CD14-positive monocyte (primary cell): ENCODE measurements at regions not wholly inside any gene's neighbourhood (a gene's known extent, or its start where the extent isn't known, plus 50 kb on each side); places are given as distances from the start of the nearest gene placed in this dataset.
"Not testable (repeated sequence)": the region's sequence is repeated elsewhere in the genome, so short reads cannot be mapped to it uniquely, and the experiment has no call there.

ENCODE experiments used
- DNase-seq, 3 donors: peaks; one replicate each; pipeline ENCODE4 v3.0.0-alpha.2; 2011 to 2022
- H2AFZ ChIP-seq: 2 replicates; pipeline ENCODE4 v1.6.0; 2012; ENCODE audit warnings: mild to moderate bottlenecking, low read depth, low read length, inconsistent platforms; ENCODE audit not compliant: insufficient read depth, poor library complexity, severe bottlenecking
- H3K27ac ChIP-seq, 2 donors: 1 replicate in 1 of 2; 2 replicates in 1 of 2; pipeline ENCODE4 v1.5.1; 2012 to 2013; ENCODE audit warnings: low read length in 2 of 2, control low read depth in 1 of 2, inconsistent platforms in 1 of 2, low read depth in 1 of 2, mild to moderate bottlenecking in 1 of 2
- H3K27me3 ChIP-seq, 2 donors: one replicate each; pipeline versions ENCODE4 v1.6.0 to v1.6.1; 2011 to 2013; ENCODE audit warnings: low read length in 2 of 2; ENCODE audit not compliant: control insufficient read depth in 2 of 2, insufficient read depth in 2 of 2
- H3K36me3 ChIP-seq, 2 donors: replicated peaks in 1 of 2; 1 replicate in 1 of 2; 2 replicates in 1 of 2; pipeline versions ENCODE4 v1.5.1 to v1.6.1; 2012 to 2013; ENCODE audit warnings: low read length in 2 of 2, control low read depth in 1 of 2, inconsistent platforms in 1 of 2, mild to moderate bottlenecking in 1 of 2; ENCODE audit not compliant: insufficient read depth in 2 of 2, control insufficient read depth in 1 of 2
- H3K4me1 ChIP-seq, 2 donors: 1 replicate in 1 of 2; 2 replicates in 1 of 2; pipeline versions ENCODE4 v1.5.1 to v1.6.1; 2012 to 2013; ENCODE audit warnings: low read length in 2 of 2, control low read depth in 1 of 2, inconsistent platforms in 1 of 2, mild to moderate bottlenecking in 1 of 2, moderate library complexity in 1 of 2; ENCODE audit not compliant: insufficient read depth in 2 of 2, control insufficient read depth in 1 of 2
- H3K4me2 ChIP-seq: replicated peaks from 2 replicates; pipeline ENCODE3; 2012; ENCODE audit warnings: low read length, moderate library complexity, mild to moderate bottlenecking; ENCODE audit not compliant: poor library complexity, severe bottlenecking; ENCODE audit errors: extremely low read depth
- H3K4me3 ChIP-seq, 3 experiments: fragments of 200-600 bp in 1 of 3; sonication (generic) in 1 of 3; replicated peaks in 1 of 3; 1 replicate in 2 of 3; 2 replicates in 1 of 3; pipeline ENCODE4 v1.5.1; 2011 to 2013; ENCODE audit warnings: low read length in 3 of 3, mild to moderate bottlenecking in 3 of 3, control low read depth in 2 of 3, low read depth in 2 of 3, inconsistent platforms in 1 of 3, moderate library complexity in 1 of 3
- H3K79me2 ChIP-seq: 2 replicates; pipeline ENCODE4 v1.6.0; 2012; ENCODE audit warnings: mild to moderate bottlenecking, control low read depth, inconsistent platforms, low read length, moderate library complexity; ENCODE audit not compliant: insufficient read depth
- H3K9ac ChIP-seq: 2 replicates; pipeline ENCODE4 v1.6.0; 2017; ENCODE audit warnings: low read length, mild to moderate bottlenecking; ENCODE audit not compliant: insufficient read depth, poor library complexity, severe bottlenecking
- H3K9me3 ChIP-seq, 2 donors: replicated peaks in 1 of 2; 1 replicate in 1 of 2; 2 replicates in 1 of 2; pipeline versions ENCODE4 v1.5.1 to v1.6.1; 2012 to 2013; ENCODE audit warnings: low read length in 2 of 2, control low read depth in 1 of 2; ENCODE audit not compliant: control insufficient read depth in 1 of 2, insufficient read depth in 1 of 2
- H4K20me1 ChIP-seq: 2 replicates; pipeline ENCODE4 v1.6.0; 2012; ENCODE audit warnings: mild to moderate bottlenecking, low read length, control low read depth, moderate library complexity; ENCODE audit not compliant: insufficient read depth
- H3K27ac Mint-ChIP-seq, 7 donors: one replicate each; pipeline ENCODE4 v1.8.0; 2020; ENCODE audit warnings: mild to moderate bottlenecking in 7 of 7, mixed read lengths in 7 of 7, moderate library complexity in 6 of 7, inconsistent platforms in 2 of 7
- H3K27me3 Mint-ChIP-seq, 3 donors: one replicate each; pipeline ENCODE4 v1.8.0; 2021 to 2022; ENCODE audit warnings: low read depth in 3 of 3, mild to moderate bottlenecking in 3 of 3, mixed read lengths in 3 of 3, moderate library complexity in 3 of 3, inconsistent platforms in 1 of 3
- H3K36me3 Mint-ChIP-seq, 2 donors: one replicate each; pipeline ENCODE4 v1.8.0; 2020; ENCODE audit warnings: mixed read lengths in 2 of 2, inconsistent platforms in 1 of 2, mild to moderate bottlenecking in 1 of 2
- H3K4me1 Mint-ChIP-seq: one replicate; pipeline ENCODE4 v1.8.0; 2020; ENCODE audit warnings: mild to moderate bottlenecking, mixed read lengths
- H3K4me3 Mint-ChIP-seq, 2 donors: one replicate each; pipeline ENCODE4 v1.8.0; 2020; ENCODE audit warnings: mild to moderate bottlenecking in 2 of 2, mixed read lengths in 2 of 2, moderate library complexity in 1 of 2
- H3K9me3 Mint-ChIP-seq, 7 donors: one replicate each; pipeline ENCODE4 v1.8.0; 2020 to 2022; ENCODE audit warnings: mixed read lengths in 7 of 7, mild to moderate bottlenecking in 6 of 7, moderate library complexity in 6 of 7, inconsistent platforms in 2 of 7
- CTCF ChIP-seq: fragments of 200-600 bp; IDR thresholded peaks from one replicate; pipeline ENCODE4 v1.8.0; 2022; ENCODE audit warnings: antibody characterized with exemption, mild to moderate bottlenecking
- WGBS: methylation state at CpG from one replicate; pipeline ENCODE4 v1.1.5; 2013; ENCODE audit warnings: missing lambda C conversion rate; ENCODE audit not compliant: insufficient coverage; 5-methylcytosine and 5-hydroxymethylcytosine counted together
- intact Hi-C, 2 donors: fragments of 100-400 bp; cut with micrococcal nuclease; formaldehyde crosslinking; loops; one replicate each; pipeline versions ENCODE4 v1.15.0 to v1.15.1; 2023

- no peaks in the 10 kb centered on the region for H3K9me3 ChIP-seq
- no peak for TF ChIP-seq CTCF
- no peaks in the 10 kb centered on the region for H3K36me3 ChIP-seq
- no peaks in the 10 kb centered on the region for H3K79me2 ChIP-seq
- no peak overlapping the region for H3K27ac ChIP-seq
- Mint-ChIP-seq H3K9me3 (peaks cover 0 to 3% (median 0%) of the 10 kb centered on the region in 7 donors), H3K27ac (no peak overlapping the region), H3K4me1 (no peaks in the 10 kb centered on the region), H3K36me3 (no peaks in the 10 kb centered on the region), H3K4me3 (no peak overlapping the region), H3K27me3 (peaks cover 0 to 2% (median 0%) of the 10 kb centered on the region in 3 donors)
- WGBS, result 100% methylated on average over 1 of the region's 2 CpGs
- intact Hi-C loops, result no loop called here
- H3K4me1 ChIP-seq, result no peaks in the 10 kb centered on the region
- no peak overlapping the region for H3K9ac ChIP-seq
- DNase-seq, result no peak
- no peak overlapping the region for H3K4me3 ChIP-seq
- H4K20me1 ChIP-seq, result no peaks in the 10 kb centered on the region
- H3K4me2 ChIP-seq, result no peak overlapping the region
- H2AFZ ChIP-seq, result no peak overlapping the region
- no peaks in the 10 kb centered on the region for H3K27me3 ChIP-seq
Measured at GRCh38 chr2:189236066-189236465, 56.5 kb upstream of the COL5A2 start.

GRCh38 chr2:189238903-189239302, 59.3 kb upstream of the COL5A2 start:
- Histone ChIP-seq H3K4me3 (no peak overlapping the region), H3K4me1 (no peaks in the 10 kb centered on the region), H2AFZ (no peak overlapping the region), H3K9ac (no peak overlapping the region), H3K27me3 (no peaks in the 10 kb centered on the region), H3K36me3 (no peaks in the 10 kb centered on the region), H3K27ac (no peak overlapping the region), H3K4me2 (no peak overlapping the region), H3K9me3 (no peaks in the 10 kb centered on the region), H3K79me2 (no peaks in the 10 kb centered on the region), H4K20me1 (no peaks in the 10 kb centered on the region)
- peaks cover 0 to 7% (median 0%) of the 10 kb centered on the region in 7 donors for H3K9me3 Mint-ChIP-seq
- H3K4me3 Mint-ChIP-seq, result no peak overlapping the region
- intact Hi-C loops, result no loop called here
- DNase-seq, result no peak
- H3K36me3 Mint-ChIP-seq, result no peaks in the 10 kb centered on the region
- H3K27me3 Mint-ChIP-seq, result peaks cover 0 to 2% (median 0%) of the 10 kb centered on the region in 3 donors
- H3K27ac Mint-ChIP-seq, result no peak overlapping the region
- no peaks in the 10 kb centered on the region for H3K4me1 Mint-ChIP-seq
- TF ChIP-seq CTCF, result no peak

GRCh38 chr2:189243843-189244242, 64.3 kb upstream of the COL5A2 start:
- H3K4me1 Mint-ChIP-seq, H3K4me1 ChIP-seq, H3K4me2 ChIP-seq, H3K4me3 Mint-ChIP-seq, H3K9me3 ChIP-seq, DNase-seq, H4K20me1 ChIP-seq, H3K79me2 ChIP-seq, intact Hi-C loops, H3K27me3 ChIP-seq, H3K36me3 ChIP-seq, H3K9ac ChIP-seq, H3K27ac Mint-ChIP-seq, H3K36me3 Mint-ChIP-seq, H3K4me3 ChIP-seq, H2AFZ ChIP-seq, H3K27me3 Mint-ChIP-seq, H3K27ac ChIP-seq: not testable (repeated sequence)
- WGBS, result 100% methylated on average over 1 of the region's 1 CpG
- peaks cover 1 to 14% (median 4%) of the 10 kb centered on the region in 7 donors for H3K9me3 Mint-ChIP-seq
